K562 (cell line): ENCODE measurements at regions not wholly inside any gene's neighbourhood (a gene's known extent, or its start where the extent isn't known, plus 50 kb on each side); places are given as distances from the start of the nearest gene placed in this dataset.

Experiments used
- ATAC-seq: fragments of 200-7000 bp; cut with Tn5 transposase; 3 replicates; pipeline ENCODE4 v1.9.1; 2020; ENCODE audit warnings: moderate library complexity
- BruUV-seq: library from RNA; stranded (reverse); fragments of 400-500 nt; replicated peaks from 2 replicates; lab custom pipeline; 2021; lab: Mats Ljungman, UMichigan
- CTCF ChIA-PET: fragments of 300-600 bp; formaldehyde crosslinking; extraction: SDS; loops from one replicate; lab custom pipeline; 2021; ENCODE audit warnings: low intra/inter-chr PET ratio; lab: Yijun Ruan, JAX
- POLR2A ChIA-PET: fragments of 300-600, 350-650 bp; sonication (Branson Sonifier 250); formaldehyde crosslinking; extraction: SDS; loops from one replicate; lab custom pipeline; 2021; ENCODE audit warnings: antibody characterized with exemption, inconsistent platforms; lab: Yijun Ruan, JAX
- DNase-seq, 4 experiments: peaks; one replicate each; pipeline versions ENCODE4 v3.0.0 to v3.0.0-alpha.2; 2011 to 2018; ENCODE audit warnings: low spot score in 3 of 4, mixed read lengths in 3 of 4; ENCODE audit errors: extremely low read depth in 1 of 4
- FAIRE-seq: peaks from 2 replicates; lab custom pipeline; 2011; peaks lifted over from hg19 to GRCh38; lab: Jason Lieb, UNC
- H2AFZ ChIP-seq: 2 replicates; pipeline ENCODE4 v1.6.0; 2011; ENCODE audit warnings: low read depth, low read length, control low read depth, inconsistent platforms
- H3K27ac ChIP-seq: fragments of 200-600 bp; 3 replicates; pipeline ENCODE4 v1.8.0; 2011; ENCODE audit warnings: low read depth, mild to moderate bottlenecking, control low read depth, inconsistent platforms, low read length, moderate library complexity, mixed read lengths; ENCODE audit errors: extremely low read depth
- H3K27me3 ChIP-seq, 2 experiments: fragments of 300-600 bp in 1 of 2; 2 replicates in 1 of 2; 3 replicates in 1 of 2; pipeline versions ENCODE4 v1.6.0 to v1.8.0; 2011; ENCODE audit warnings: inconsistent platforms in 2 of 2, low read length in 2 of 2, mild to moderate bottlenecking in 1 of 2, mixed read lengths in 1 of 2, moderate library complexity in 1 of 2; ENCODE audit not compliant: control insufficient read depth in 2 of 2, insufficient read depth in 2 of 2
- H3K36me3 ChIP-seq: fragments of 300-600 bp; 3 replicates; pipeline ENCODE4 v1.8.0; 2011; ENCODE audit warnings: mild to moderate bottlenecking, low read length, inconsistent platforms; ENCODE audit not compliant: control insufficient read depth, insufficient read depth
- H3K4me1 ChIP-seq, 2 experiments: fragments of 200-600 bp in 1 of 2; replicated peaks in 1 of 2; 2 replicates in 1 of 2; 3 replicates in 1 of 2; pipeline versions ENCODE4 v1.5.1 to v1.8.0; 2011; ENCODE audit warnings: inconsistent platforms in 2 of 2, low read length in 2 of 2, mild to moderate bottlenecking in 1 of 2, mixed read lengths in 1 of 2, moderate library complexity in 1 of 2; ENCODE audit not compliant: control insufficient read depth in 2 of 2, insufficient read depth in 2 of 2
- H3K4me2 ChIP-seq: 2 replicates; pipeline ENCODE4 v1.6.1; 2011; ENCODE audit warnings: low read length, control low read depth, inconsistent platforms, mixed read lengths; ENCODE audit not compliant: insufficient read depth
- H3K4me3 ChIP-seq: fragments of 200-600 bp; sonication (generic), shearing (Covaris generic); 2 replicates; pipeline ENCODE4 v1.5.1; 2016; ENCODE audit warnings: control low read depth, inconsistent platforms
- H3K79me2 ChIP-seq: fragments of 200-600 bp; 3 replicates; pipeline ENCODE4 v1.8.0; 2011; ENCODE audit warnings: low read length, inconsistent platforms; ENCODE audit not compliant: control insufficient read depth, insufficient read depth
- H3K9ac ChIP-seq, 2 experiments: 2 replicates each; pipeline versions ENCODE4 v1.6.0 to v1.6.1; 2011; ENCODE audit warnings: low read depth in 2 of 2, low read length in 2 of 2, control low read depth in 1 of 2, inconsistent platforms in 1 of 2, mild to moderate bottlenecking in 1 of 2, mixed read lengths in 1 of 2; ENCODE audit not compliant: insufficient read depth in 1 of 2
- H3K9me1 ChIP-seq: one replicate; pipeline ENCODE4 v1.6.0; 2011; ENCODE audit warnings: inconsistent platforms, mild to moderate bottlenecking, low read length, moderate library complexity; ENCODE audit not compliant: control insufficient read depth, insufficient read depth
- H3K9me3 ChIP-seq: replicated peaks from 2 replicates; pipeline ENCODE4 v1.5.1; 2011; ENCODE audit warnings: low read depth, low read length, inconsistent platforms; ENCODE audit not compliant: control insufficient read depth, insufficient read depth
- H4K20me1 ChIP-seq: replicated peaks from 2 replicates; pipeline ENCODE4 v1.6.1; 2011; ENCODE audit warnings: low read length, inconsistent platforms, mixed read lengths; ENCODE audit not compliant: control insufficient read depth, insufficient read depth
- PCBP1 ChIP-seq: fragments of 200-400 bp; formaldehyde crosslinking; IDR thresholded peaks from 2 replicates; pipeline ENCODE4 v1.6.1; 2018; ENCODE audit warnings: mild to moderate bottlenecking, low read depth, low read length; ENCODE audit not compliant: poor library complexity, severe bottlenecking
- SAFB ChIP-seq: fragments of 200-400 bp; formaldehyde crosslinking; IDR thresholded peaks from 2 replicates; pipeline ENCODE4 v1.6.1; 2017; ENCODE audit warnings: low read depth, low read length, borderline replicate concordance
- SIX5 ChIP-seq, 2 experiments: IDR thresholded peaks; 2 replicates each; pipeline ENCODE4 v1.6.1; 2011; ENCODE audit warnings: low read length in 2 of 2, borderline replicate concordance in 1 of 2, low read depth in 1 of 2, mild to moderate bottlenecking in 1 of 2, moderate library complexity in 1 of 2; ENCODE audit not compliant: insufficient read depth in 1 of 2
- SOX6 ChIP-seq: fragments of 450-650 bp; IDR thresholded peaks from 2 replicates; pipeline ENCODE4 v1.6.1; 2014; ENCODE audit warnings: mild to moderate bottlenecking
- SREBF2 ChIP-seq: sonication (generic); formaldehyde crosslinking; IDR thresholded peaks from 2 replicates; pipeline ENCODE4 v1.4.0; 2020; ENCODE audit warnings: mild to moderate bottlenecking, missing genetic modification reagents
- TGIF2 ChIP-seq: sonication (generic); formaldehyde crosslinking; IDR thresholded peaks from 2 replicates; pipeline ENCODE4 v1.8.1; 2022; ENCODE audit warnings: mild to moderate bottlenecking, missing genetic modification reagents, moderate library complexity
- USF2 ChIP-seq: sonication (generic); formaldehyde crosslinking; IDR thresholded peaks from 2 replicates; pipeline ENCODE4 v1.5.0; 2020; ENCODE audit warnings: missing genetic modification reagents
- ZBTB40 ChIP-seq, 2 experiments: fragments of 450-650 bp in 1 of 2; sonication (generic) in 1 of 2; formaldehyde crosslinking in 1 of 2; IDR thresholded peaks; 2 replicates each; pipeline versions ENCODE4 v1.7.1 to v1.9.0; 2016 to 2022; ENCODE audit warnings: inconsistent platforms in 1 of 2, mild to moderate bottlenecking in 1 of 2, missing genetic modification reagents in 1 of 2
- ZNF384 ChIP-seq: IDR thresholded peaks from 2 replicates; pipeline ENCODE4 v1.6.1; 2012; ENCODE audit warnings: low read depth, low read length, improper control_type of control experiment
- ZZZ3 ChIP-seq: fragments of 450-650 bp; IDR thresholded peaks from 2 replicates; pipeline ENCODE4 v1.6.1; 2016; ENCODE audit warnings: antibody characterized with exemption, mild to moderate bottlenecking, moderate library complexity
- WGBS: fragments of 100-300 bp; shearing (Covaris generic); methylation state at CpG from one replicate; pipeline ENCODE4 v1.1.6; 2016; ENCODE audit warnings: low coverage, mixed read lengths; ENCODE audit not compliant: insufficient coverage; ENCODE audit errors: missing lambda C conversion rate; 5-methylcytosine and 5-hydroxymethylcytosine counted together
- in situ Hi-C: fragments of 300-500 bp; cut with MboI; formaldehyde crosslinking; loops from 4 replicates; pipeline ENCODE4 v1.15.0; 2018; ENCODE audit warnings: inconsistent platforms, mixed read lengths
- intact Hi-C: fragments of 100-400 bp; cut with micrococcal nuclease; formaldehyde crosslinking; loops from 2 replicates; pipeline ENCODE4 v1.14.2; 2022
- TF ChIP-seq, protein P1 (sequence below): fragments of 450-650 bp; formaldehyde crosslinking; IDR thresholded peaks from 2 replicates; pipeline ENCODE4 v1.4.0; 2022; ENCODE audit warnings: mild to moderate bottlenecking, moderate library complexity

- TF ChIP-seq ZBTB40 (IDR thresholded peaks at IDR 0.05) (no peak), ZBTB40 (CRISPR knock-in tag; IDR thresholded peaks at IDR 0.05) (no peak)
These were observed 1231.1 kb downstream of the CDH11 start (continued) for GRCh38 chr16:63890723-63891122.

DNA sequence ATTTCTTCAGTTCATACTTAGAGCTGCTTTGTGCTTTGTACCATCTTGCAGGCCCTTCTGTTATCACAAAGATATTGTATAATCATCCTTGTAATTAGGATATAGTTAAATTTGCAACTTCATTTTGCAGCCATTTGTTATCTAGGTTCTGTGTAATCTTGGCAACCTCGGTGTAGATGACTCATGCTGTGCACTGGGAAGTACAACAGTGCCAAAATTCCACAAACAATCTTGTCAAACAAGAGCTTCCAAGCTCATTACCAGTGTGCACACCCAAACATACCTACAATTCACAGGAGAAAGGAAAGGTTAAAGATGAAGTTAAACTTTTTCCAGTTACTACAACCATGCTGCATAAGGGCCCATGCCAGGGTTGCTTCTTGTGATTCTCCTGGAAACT, 1231.8 kb downstream of the CDH11 start:
- in situ Hi-C loops (no loop called here), intact Hi-C loops (no loop called here)
- POLR2A ChIA-PET, result no interaction called here
- Histone ChIP-seq H3K4me1 (no peaks in the 10 kb centered on the region), H3K79me2 (no peaks in the 10 kb centered on the region), H3K9ac (no peak overlapping the region), H3K27ac (no peak overlapping the region), H3K36me3 (no peaks in the 10 kb centered on the region), H2AFZ (no peak overlapping the region), H3K4me3 (no peak overlapping the region), H3K9me1 (no peaks in the 10 kb centered on the region), H3K4me2 (no peak overlapping the region), H4K20me1 (no peaks in the 10 kb centered on the region), H3K9me3 (no peaks in the 10 kb centered on the region), H3K27me3 (no peaks in the 10 kb centered on the region)
- no TSS peak for BruUV-seq
- WGBS, result 0% methylated on average over 1 of the region's 1 CpG
- FAIRE-seq (no peak), DNase-seq (no peak), ATAC-seq (no peak)
- CTCF ChIA-PET, result no interaction called here
- TF ChIP-seq, protein P1, sequence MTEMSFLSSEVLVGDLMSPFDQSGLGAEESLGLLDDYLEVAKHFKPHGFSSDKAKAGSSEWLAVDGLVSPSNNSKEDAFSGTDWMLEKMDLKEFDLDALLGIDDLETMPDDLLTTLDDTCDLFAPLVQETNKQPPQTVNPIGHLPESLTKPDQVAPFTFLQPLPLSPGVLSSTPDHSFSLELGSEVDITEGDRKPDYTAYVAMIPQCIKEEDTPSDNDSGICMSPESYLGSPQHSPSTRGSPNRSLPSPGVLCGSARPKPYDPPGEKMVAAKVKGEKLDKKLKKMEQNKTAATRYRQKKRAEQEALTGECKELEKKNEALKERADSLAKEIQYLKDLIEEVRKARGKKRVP (CRISPR knock-in tag), result no peak
- TF ChIP-seq USF2 (CRISPR knock-in tag), result no peak
- no peak for TF ChIP-seq ZNF384
- TF ChIP-seq ZZZ3, result no peak
- TF ChIP-seq SAFB, result no peak
- TF ChIP-seq PCBP1, result no peak
- TF ChIP-seq SREBF2 (CRISPR knock-in tag), result no peak
- TF ChIP-seq TGIF2 (CRISPR knock-in tag), result no peak
- no peak for TF ChIP-seq SIX5 (IDR thresholded peaks at IDR 0.05; ENCODE audit: borderline replicate concordance in 1 of 2, insufficient read depth in 1 of 2, low read depth in 1 of 2, low read length in 2 of 2)
- no peak for TF ChIP-seq SOX6
